WTC11 (cell line): ENCODE measurements at regions not wholly inside any gene's neighbourhood (a gene's known extent, or its start where the extent isn't known, plus 50 kb on each side); places are given as distances from the start of the nearest gene placed in this dataset.

Experiments used
- ATAC-seq: fragments of 200-7000 bp; cut with Tn5 transposase; 2 replicates; pipeline ENCODE4 v1.10.0; 2021; ENCODE audit warnings: mild to moderate bottlenecking, moderate library complexity
- CTCF ChIA-PET: fragments of 300-600 bp; sonication (Branson Sonifier 250); formaldehyde crosslinking; loops from one replicate; lab custom pipeline; 2021; ENCODE audit warnings: antibody characterized with exemption; lab: Charles Lee
- POLR2A ChIA-PET: fragments of 350-600 bp; sonication (Branson Sonifier 250); formaldehyde crosslinking; loops from one replicate; lab custom pipeline; 2021; ENCODE audit warnings: antibody characterized with exemption; lab: Charles Lee
- DNase-seq: peaks from one replicate; pipeline ENCODE4 v3.0.0; 2021; ENCODE audit warnings: low spot score
- H3K27ac Mint-ChIP-seq: 2 replicates; pipeline ENCODE4 v1.8.0; 2021; ENCODE audit warnings: mixed read lengths
- H3K27me3 Mint-ChIP-seq: 2 replicates; pipeline ENCODE4 v1.8.0; 2021; ENCODE audit warnings: low read depth, mild to moderate bottlenecking, moderate library complexity, mixed read lengths
- H3K36me3 Mint-ChIP-seq: 2 replicates; pipeline ENCODE4 v1.8.0; 2021; ENCODE audit warnings: mixed read lengths
- H3K4me1 Mint-ChIP-seq: 2 replicates; pipeline ENCODE4 v1.8.0; 2022; ENCODE audit warnings: mixed read lengths
- H3K4me3 Mint-ChIP-seq: 2 replicates; pipeline ENCODE4 v1.8.0; 2021; ENCODE audit warnings: mild to moderate bottlenecking, moderate library complexity, mixed read lengths
- H3K9me3 Mint-ChIP-seq: 2 replicates; pipeline ENCODE4 v1.8.0; 2021; ENCODE audit warnings: mixed read lengths
- AR ChIP-seq: fragments of 250-450 bp; sonication (Bioruptor Pico); IDR thresholded peaks from 2 replicates; pipeline ENCODE4 v1.9.0; 2021; ENCODE audit warnings: mild to moderate bottlenecking
- CBFB ChIP-seq: sonication (generic); formaldehyde crosslinking; IDR thresholded peaks from 2 replicates; pipeline ENCODE4 v1.8.1; 2022; ENCODE audit warnings: mild to moderate bottlenecking, low read depth, missing genetic modification reagents
- CTCF ChIP-seq: fragments of 200-600 bp; IDR thresholded peaks from 2 replicates; pipeline ENCODE4 v1.8.0; 2022; ENCODE audit warnings: antibody characterized with exemption
- E2F1 ChIP-seq: sonication (generic); formaldehyde crosslinking; IDR thresholded peaks from 2 replicates; pipeline ENCODE4 v1.8.0; 2022; ENCODE audit warnings: mild to moderate bottlenecking, missing genetic modification reagents
- E2F4 ChIP-seq: sonication (generic); formaldehyde crosslinking; IDR thresholded peaks from 2 replicates; pipeline ENCODE4 v1.8.1; 2022; ENCODE audit warnings: low read depth, mild to moderate bottlenecking, moderate library complexity, missing genetic modification reagents, borderline replicate concordance
- ESRRA ChIP-seq: sonication (generic); formaldehyde crosslinking; IDR thresholded peaks from 2 replicates; pipeline ENCODE4 v1.8.1; 2022; ENCODE audit warnings: mild to moderate bottlenecking, missing genetic modification reagents, borderline replicate concordance
- FOXK1 ChIP-seq: sonication (generic); formaldehyde crosslinking; IDR thresholded peaks from 2 replicates; pipeline ENCODE4 v1.8.0; 2022; ENCODE audit warnings: mild to moderate bottlenecking, moderate library complexity, missing genetic modification reagents
- GTF2I ChIP-seq: fragments of 250-450 bp; sonication (Bioruptor Pico); conservative IDR thresholded peaks from 2 replicates; pipeline ENCODE4 v1.4.0; 2021; ENCODE audit warnings: mild to moderate bottlenecking
- MAX ChIP-seq: sonication (generic); formaldehyde crosslinking; IDR thresholded peaks from 2 replicates; pipeline ENCODE4 v1.8.0; 2022; ENCODE audit warnings: mild to moderate bottlenecking, missing genetic modification reagents
- MYBL2 ChIP-seq: sonication (generic); formaldehyde crosslinking; IDR thresholded peaks from 2 replicates; pipeline ENCODE4 v1.8.1; 2023; ENCODE audit warnings: mild to moderate bottlenecking, moderate library complexity, missing genetic modification reagents
- NFATC4 ChIP-seq: fragments of 250-450 bp; sonication (Bioruptor Pico); IDR thresholded peaks from 2 replicates; pipeline ENCODE4 v1.9.0; 2021; ENCODE audit warnings: mild to moderate bottlenecking
- NR1H2 ChIP-seq: sonication (generic); formaldehyde crosslinking; IDR thresholded peaks from 2 replicates; pipeline ENCODE4 v1.9.0; 2021; ENCODE audit warnings: mild to moderate bottlenecking, moderate library complexity, missing genetic modification reagents
- RELA ChIP-seq: sonication (generic); formaldehyde crosslinking; IDR thresholded peaks from 2 replicates; pipeline ENCODE4 v1.8.1; 2022; ENCODE audit warnings: missing genetic modification reagents, mild to moderate bottlenecking, borderline replicate concordance
- TCF7 ChIP-seq: sonication (generic); formaldehyde crosslinking; IDR thresholded peaks from 2 replicates; pipeline ENCODE4 v1.8.0; 2022; ENCODE audit warnings: mild to moderate bottlenecking, low read depth, missing genetic modification reagents, moderate library complexity
- TEAD4 ChIP-seq: sonication (generic); formaldehyde crosslinking; IDR thresholded peaks from 2 replicates; pipeline ENCODE4 v1.8.0; 2022; ENCODE audit warnings: mild to moderate bottlenecking, missing genetic modification reagents
- USF2 ChIP-seq: sonication (generic); formaldehyde crosslinking; IDR thresholded peaks from 2 replicates; pipeline ENCODE4 v1.8.1; 2023; ENCODE audit warnings: mild to moderate bottlenecking, missing genetic modification reagents, moderate library complexity
- ZNF121 ChIP-seq: sonication (generic); formaldehyde crosslinking; IDR thresholded peaks from 2 replicates; pipeline ENCODE4 v1.8.0; 2023; ENCODE audit warnings: missing genetic modification reagents
- ZNF263 ChIP-seq: sonication (generic); formaldehyde crosslinking; IDR thresholded peaks from 2 replicates; pipeline ENCODE4 v1.8.1; 2022; ENCODE audit warnings: low read depth, mild to moderate bottlenecking, moderate library complexity, missing genetic modification reagents
- ZNF423 ChIP-seq: fragments of 250-450 bp; sonication (Bioruptor Pico); IDR thresholded peaks from 2 replicates; pipeline ENCODE4 v2.1.2; 2022; ENCODE audit warnings: mild to moderate bottlenecking, moderate library complexity
- ZSCAN18 ChIP-seq: fragments of 250-450 bp; sonication (Bioruptor Pico); IDR thresholded peaks from 2 replicates; pipeline ENCODE4 v2.1.2; 2022; ENCODE audit warnings: mild to moderate bottlenecking, moderate library complexity

- H3K27me3 Mint-ChIP-seq: no peaks in the 10 kb centered on the region
- ATAC-seq: no peak
- TF ChIP-seq ZNF263 (CRISPR knock-in tag) (no peak), USF2 (CRISPR knock-in tag) (no peak), E2F1 (no peak), CBFB (CRISPR knock-in tag) (no peak), TCF7 (CRISPR knock-in tag) (no peak), MYBL2 (no peak), E2F4 (no peak), GTF2I (no peak), FOXK1 (CRISPR knock-in tag) (no peak), ZNF423 (no peak)
- H3K4me3 Mint-ChIP-seq: no peak overlapping the region
- no peak overlapping the region for H3K27ac Mint-ChIP-seq
- DNase-seq: no peak
- H3K4me1 Mint-ChIP-seq: no peaks in the 10 kb centered on the region; the same call in 1 of the 2 replicates
- H3K36me3 Mint-ChIP-seq: no peaks in the 10 kb centered on the region
- POLR2A ChIA-PET: no interaction called here
- no peaks in the 10 kb centered on the region for H3K9me3 Mint-ChIP-seq
- CTCF ChIA-PET: no interaction called here
Observed at GRCh38 chr7:116145245-116145852, 65.0 kb upstream of the TES start.

GRCh38 chr7:116148108-116148507 lies 62.2 kb upstream of the TES start:
- H3K4me3 Mint-ChIP-seq: no peak overlapping the region
- no peaks in the 10 kb centered on the region for H3K36me3 Mint-ChIP-seq

More at GRCh38 chr7:116148108-116148507, 62.2 kb upstream of the TES start:
- H3K27ac Mint-ChIP-seq: no peak overlapping the region
- POLR2A ChIA-PET: no interaction called here
- no peaks in the 10 kb centered on the region; the same call in 1 of the 2 replicates for H3K4me1 Mint-ChIP-seq
- H3K9me3 Mint-ChIP-seq: no peaks in the 10 kb centered on the region
- TF ChIP-seq AR (CRISPR knock-in tag) (no peak), MAX (CRISPR knock-in tag) (no peak), CBFB (CRISPR knock-in tag) (no peak), RELA (CRISPR knock-in tag) (no peak), TEAD4 (CRISPR knock-in tag) (no peak), ZNF121 (CRISPR knock-in tag) (no peak), NR1H2 (CRISPR knock-in tag) (no peak), ZSCAN18 (CRISPR knock-in tag) (no peak), NFATC4 (CRISPR knock-in tag) (no peak), ESRRA (CRISPR knock-in tag) (no peak), CTCF (no peak)
- no peak for DNase-seq
- no peaks in the 10 kb centered on the region for H3K27me3 Mint-ChIP-seq
- CTCF ChIA-PET: no interaction called here
- no peak for ATAC-seq
